ENCODE measurements at regions not wholly inside any gene's neighbourhood (a gene's known extent, or its start where the extent isn't known, plus 50 kb on each side); places are given as distances from the start of the nearest gene placed in this dataset.

- TF ChIP-seq ZNF687 (IDR thresholded peaks at IDR 0.05) = no peak
- no peak for TF ChIP-seq RFX5 (IDR thresholded peaks at IDR 0.05; ENCODE audit: low read depth, low read length)
- TF ChIP-seq KDM1A (IDR thresholded peaks at IDR 0.05; ENCODE audit: borderline replicate concordance) = no peak
- TF ChIP-seq POLR2AphosphoS2 (IDR thresholded peaks at IDR 0.05; ENCODE audit: low read depth, low read length) = no peak
- no peak for TF ChIP-seq CHD2 (IDR thresholded peaks at IDR 0.05; ENCODE audit: borderline replicate concordance, low read depth, low read length)
- TF ChIP-seq TCF3 (IDR thresholded peaks at IDR 0.05; ENCODE audit: borderline replicate concordance, insufficient read depth, low read depth, low read length) = no peak
- no peak for TF ChIP-seq IRF3 (IDR thresholded peaks at IDR 0.05)
- no peak for TF ChIP-seq JUNB (IDR thresholded peaks at IDR 0.05)
- TF ChIP-seq NRF1 (conservative IDR thresholded peaks at IDR 0.05; ENCODE audit: low read depth, low read length) = no peak
- TF ChIP-seq RBBP5 (conservative IDR thresholded peaks at IDR 0.05) = no peak
- no peak for TF ChIP-seq SIN3A (IDR thresholded peaks at IDR 0.05; ENCODE audit: low read depth, low read length)
- no peak for TF ChIP-seq TCF7 (IDR thresholded peaks at IDR 0.05; ENCODE audit: borderline replicate concordance)
- no peak for TF ChIP-seq IKZF2 (IDR thresholded peaks at IDR 0.05)
- no peak for TF ChIP-seq NBN (IDR thresholded peaks at IDR 0.05)
These were observed 155.4 kb upstream of the KCNQ5 start (continued) for GRCh38 chr6:72466471-72466870.
